ENCODE measurements at regions not wholly inside any gene's neighbourhood (a gene's known extent, or its start where the extent isn't known, plus 50 kb on each side); places are given as distances from the start of the nearest gene placed in this dataset.

DNA sequence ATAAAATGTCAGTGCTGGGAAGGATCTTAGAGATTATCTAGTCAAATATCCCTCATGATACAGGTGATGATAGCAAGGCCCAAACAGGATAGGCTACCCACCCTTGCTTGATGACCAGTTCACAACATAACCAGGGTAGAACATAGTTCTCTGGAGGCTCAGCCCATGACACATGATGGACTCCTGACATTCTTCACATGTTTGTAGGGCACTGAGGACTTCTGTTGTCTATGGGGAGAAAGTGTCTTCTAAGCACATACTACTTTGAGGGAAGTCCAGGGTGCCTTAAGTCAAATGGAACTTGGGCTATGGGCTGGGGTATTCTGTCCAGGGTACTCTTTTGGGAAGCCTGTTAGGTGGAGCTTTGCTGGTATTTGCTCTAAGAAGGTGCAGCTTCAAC, 148.9 kb downstream of the GLUL start:
- Histone ChIP-seq H3K9me3 (ENCODE audit: control insufficient read depth in 1 of 2, insufficient read depth in 1 of 2, low read depth in 1 of 2, low read length in 2 of 2) (no peaks in the 10 kb centered on the region), H3K4me3 (replicated peaks in 1 of 2; ENCODE audit: low read depth in 1 of 2, low read length in 2 of 2) (no peak overlapping the region), H3K27ac (ENCODE audit: low read depth, low read length) (no peak overlapping the region), H3K27me3 (ENCODE audit: insufficient read depth, low read length) (no peaks in the 10 kb centered on the region), H3K9me2 (ENCODE audit: insufficient read depth) (no peaks in the 10 kb centered on the region), H2AFZ (ENCODE audit: low read depth, low read length, poor library complexity, severe bottlenecking) (no peak overlapping the region), H3K79me2 (ENCODE audit: insufficient read depth, low read length) (no peaks in the 10 kb centered on the region), H3K4me2 (ENCODE audit: low read length) (no peak overlapping the region), H4K20me1 (ENCODE audit: insufficient read depth) (no peaks in the 10 kb centered on the region), H3K4me1 (ENCODE audit: control insufficient read depth in 1 of 2, insufficient read depth in 2 of 2, low read length in 2 of 2) (0 out of 4 replicates have a peak, but pooled peaks cover 0 to 2% of the 10 kb centered on the region in 2 experiments), H3K9ac (ENCODE audit: low read length) (no peak overlapping the region), H3K36me3 (ENCODE audit: control insufficient read depth in 1 of 2, insufficient read depth in 2 of 2, low read length in 2 of 2) (no peaks in the 10 kb centered on the region)
- DNase-seq (ENCODE audit: low read depth, low spot score) = no peak
- intact Hi-C loops (cut with micrococcal nuclease) = no loop called here
- ChIA-PET CTCF (no interaction called here), RAD21 (ENCODE audit: low non-redundant PET in 1 of 2, low total read pairs in 2 of 2, uncharacterized antibody in 2 of 2, unreplicated experiment in 2 of 2) (no interaction called here), POLR2A (no interaction called here)
- no peak for TF ChIP-seq POLR2AphosphoS5 (IDR thresholded peaks at IDR 0.05; ENCODE audit: low read depth, low read length)
- TF ChIP-seq TCF7L2 (IDR thresholded peaks at IDR 0.05; ENCODE audit: borderline replicate concordance, extremely low read depth, insufficient read depth, insufficient read length) = no peak
- no peak for TF ChIP-seq SRF (IDR thresholded peaks at IDR 0.05; ENCODE audit: low read depth)
- no peak for TF ChIP-seq FOSL1 (IDR thresholded peaks at IDR 0.05; ENCODE audit: low read depth)
- TF ChIP-seq CEBPB (IDR thresholded peaks at IDR 0.05; ENCODE audit: low read depth) = no peak
- TF ChIP-seq REST (IDR thresholded peaks at IDR 0.05; ENCODE audit: low read depth) = no peak
- no peak for TF ChIP-seq EGR1 (IDR thresholded peaks at IDR 0.05; ENCODE audit: low read depth)
- TF ChIP-seq SP1 (IDR thresholded peaks at IDR 0.05; ENCODE audit: low read depth) = no peak
- no peak for TF ChIP-seq ZNF274 (IDR thresholded peaks at IDR 0.05; ENCODE audit: low read depth, low read length)
- no peak for TF ChIP-seq ZBTB33 (IDR thresholded peaks at IDR 0.05; ENCODE audit: extremely low read depth, insufficient replicate concordance, low read length)
- TF ChIP-seq SIN3A (IDR thresholded peaks at IDR 0.05; ENCODE audit: low read depth) = no peak
- TF ChIP-seq YY1 (IDR thresholded peaks at IDR 0.05; ENCODE audit: extremely low read depth, insufficient replicate concordance, low read depth, low read length) = no peak
- TF ChIP-seq ELF1 (IDR thresholded peaks at IDR 0.05; ENCODE audit: borderline replicate concordance, low read depth) = no peak
- no peak for TF ChIP-seq EZH2 (IDR thresholded peaks at IDR 0.05)
- no peak for TF ChIP-seq JUND (IDR thresholded peaks at IDR 0.05)
- no peak for TF ChIP-seq CBX3 (IDR thresholded peaks at IDR 0.05; ENCODE audit: low read depth)
- no peak for TF ChIP-seq EZH2phosphoT487 (IDR thresholded peaks at IDR 0.05; ENCODE audit: borderline replicate concordance)
- TF ChIP-seq ZFX (IDR thresholded peaks at IDR 0.05) = no peak
- no peak for TF ChIP-seq CTCF (IDR thresholded peaks at IDR 0.05 in 2 of 3, conservative IDR thresholded peaks at IDR 0.05 in 1 of 3; ENCODE audit: borderline replicate concordance in 1 of 3, insufficient read depth in 1 of 3, low read depth in 2 of 3, low read length in 2 of 3)
- no peak for TF ChIP-seq POLR2A (IDR thresholded peaks at IDR 0.05; ENCODE audit: borderline replicate concordance, extremely low read depth, insufficient read depth, insufficient read length)
- no TSS peak for BruUV-seq (replicated peaks)
- no peak for ATAC-seq

Data from HCT116 (cell line).